Stimulated activated CD4-positive, alpha-beta T cell treated with anti-CD3 and anti-CD28 coated beads, Interleukin-12 subunit alpha, Interleukin-12 subunit beta, amount 100 ng/mL, for 48 hours (primary cell): ENCODE measurements at regions not wholly inside any gene's neighbourhood (a gene's known extent, or its start where the extent isn't known, plus 50 kb on each side); places are given as distances from the start of the nearest gene placed in this dataset.

Source experiments
- DNase-seq, 3 donors: peaks; one replicate each; pipeline ENCODE4 v3.0.0-alpha.2; 2020; ENCODE audit warnings: low read depth in 2 of 3, low spot score in 1 of 3

DNA sequence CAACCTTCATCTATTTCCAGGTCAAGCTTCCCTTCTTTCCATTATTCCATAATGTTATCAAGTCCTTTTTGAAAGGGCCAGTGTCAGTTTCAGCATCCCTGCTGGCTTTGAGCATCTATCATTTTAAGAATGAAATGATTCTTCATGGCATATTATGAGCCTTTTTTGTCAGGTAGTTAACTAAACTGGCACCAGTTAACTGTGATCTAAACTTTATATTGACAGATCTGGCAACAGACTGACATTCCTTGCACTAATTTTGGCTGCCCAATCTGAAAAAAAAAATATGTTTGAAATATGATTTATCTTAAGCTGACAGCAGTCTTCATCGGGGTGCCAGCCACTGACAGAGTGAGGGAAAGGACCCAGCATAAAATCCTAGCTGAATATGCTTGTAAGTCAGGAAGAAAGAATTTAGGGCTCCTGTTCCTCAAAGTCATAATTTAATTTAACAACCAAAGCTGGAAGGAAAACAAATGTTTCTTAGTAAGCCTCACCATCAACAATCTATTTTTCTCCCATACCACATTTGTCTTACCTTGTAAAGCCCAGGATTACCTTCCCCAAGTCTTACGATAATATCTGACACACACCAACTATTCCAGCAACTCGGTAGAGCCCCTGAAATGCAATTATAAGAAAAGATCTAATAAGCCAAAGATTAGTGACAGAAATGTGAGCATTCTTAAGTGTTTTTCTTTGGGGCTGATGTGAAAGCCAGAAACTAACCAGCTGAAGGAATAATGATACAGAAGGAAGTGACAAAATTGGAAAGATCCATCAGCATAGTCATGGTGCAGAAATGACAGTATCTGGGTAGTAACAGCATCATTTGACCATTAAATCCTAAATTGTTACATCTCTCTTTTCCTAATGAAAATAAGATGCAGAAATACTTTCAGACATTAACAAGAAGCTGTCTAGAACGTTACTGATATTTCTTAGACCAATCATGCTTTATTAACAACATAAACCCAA is 228.1 kb downstream of the RBM43 start:
- no peak for DNase-seq

- DNase-seq = no peak
Measured at GRCh38 chr2:151032741-151033191, 228.9 kb downstream of the RBM43 start.

DNA sequence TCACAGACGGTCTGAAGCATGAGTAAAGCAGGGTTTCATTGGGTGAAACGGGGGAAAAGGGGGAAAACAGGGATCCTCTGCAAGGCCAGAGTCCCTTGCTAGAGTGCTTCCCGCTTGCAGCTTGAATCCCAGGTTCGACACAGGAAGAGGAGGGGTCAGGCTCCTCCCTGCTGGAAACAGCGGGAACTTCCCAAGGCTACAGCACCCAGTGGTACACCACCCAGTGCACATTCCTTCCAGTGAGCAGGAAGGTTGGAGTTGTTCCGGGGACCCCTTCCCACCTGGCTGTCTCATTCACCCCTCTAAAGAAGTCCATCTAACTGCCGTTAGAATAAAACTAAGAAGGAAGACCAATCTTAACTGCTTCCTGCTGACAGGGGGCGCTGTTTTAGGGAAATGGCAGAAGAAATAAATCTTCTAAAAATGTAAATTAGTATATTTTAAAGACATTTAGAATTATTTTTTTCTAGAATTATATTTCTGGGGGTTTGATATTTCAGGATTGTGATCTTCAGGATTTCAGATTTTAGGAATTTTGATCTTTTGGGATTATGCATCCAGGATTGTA is 230.9 kb downstream of the RBM43 start:
- DNase-seq = no peak

DNA sequence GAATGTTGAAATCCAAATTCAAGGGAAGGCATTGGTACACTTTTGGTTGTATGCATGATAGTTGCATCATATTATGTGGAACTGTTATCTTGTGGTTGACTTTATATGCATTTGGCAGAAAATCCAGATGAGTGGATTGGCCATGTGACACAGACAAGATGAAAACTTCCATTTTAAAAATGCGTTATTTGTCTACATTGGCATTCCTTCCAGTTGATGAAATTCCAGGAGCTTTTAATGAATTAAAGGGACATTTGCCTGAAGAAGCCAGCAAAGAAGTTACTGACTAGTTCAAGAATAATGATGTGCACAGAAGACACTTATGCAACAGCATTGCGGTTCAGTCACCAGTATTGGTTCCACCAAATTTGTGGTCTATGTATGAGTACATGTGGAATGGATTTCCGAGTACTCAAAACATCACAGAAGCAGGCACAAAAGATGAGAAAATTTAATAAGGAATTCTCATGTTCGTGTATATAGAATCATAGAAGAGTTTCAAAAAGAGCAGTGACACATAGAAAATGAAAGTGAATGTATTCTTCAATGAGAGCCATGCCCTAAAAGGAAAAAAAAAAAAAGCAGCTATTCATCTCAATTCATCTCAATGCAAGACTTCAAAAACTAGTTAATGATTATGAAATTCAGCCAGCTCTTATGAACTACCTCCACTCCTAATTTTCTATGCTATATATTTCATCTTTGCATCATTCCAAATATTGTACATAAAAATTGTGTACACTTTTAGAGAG is 232.1 kb downstream of the RBM43 start:
- DNase-seq = no peak

GRCh38 chr2:151028691-151029176 is 232.9 kb downstream of the RBM43 start:
- no peak for DNase-seq

DNA sequence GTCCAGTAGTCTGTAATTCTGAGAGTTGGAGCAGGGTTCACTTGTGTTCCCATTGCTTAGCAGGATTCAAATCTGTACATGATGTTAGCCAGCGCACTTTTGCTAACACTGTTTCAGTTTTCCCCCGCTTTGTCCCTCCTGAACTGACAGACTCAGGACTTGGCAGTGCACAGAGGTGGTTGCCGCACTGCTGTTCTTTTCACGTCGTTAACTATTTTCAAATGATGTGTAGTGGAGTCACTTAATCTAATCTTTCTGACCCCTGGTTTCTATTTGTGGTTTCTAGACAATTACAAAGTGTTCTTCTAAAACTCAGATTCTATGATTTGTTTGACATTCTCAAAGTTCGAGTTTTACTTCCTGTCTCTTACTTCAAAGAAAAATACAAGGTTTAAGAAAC is 234.5 kb downstream of the RBM43 start:
- DNase-seq = no peak

GRCh38 chr2:151025816-151026215 is 235.8 kb downstream of the RBM43 start:
- DNase-seq = no peak

DNA sequence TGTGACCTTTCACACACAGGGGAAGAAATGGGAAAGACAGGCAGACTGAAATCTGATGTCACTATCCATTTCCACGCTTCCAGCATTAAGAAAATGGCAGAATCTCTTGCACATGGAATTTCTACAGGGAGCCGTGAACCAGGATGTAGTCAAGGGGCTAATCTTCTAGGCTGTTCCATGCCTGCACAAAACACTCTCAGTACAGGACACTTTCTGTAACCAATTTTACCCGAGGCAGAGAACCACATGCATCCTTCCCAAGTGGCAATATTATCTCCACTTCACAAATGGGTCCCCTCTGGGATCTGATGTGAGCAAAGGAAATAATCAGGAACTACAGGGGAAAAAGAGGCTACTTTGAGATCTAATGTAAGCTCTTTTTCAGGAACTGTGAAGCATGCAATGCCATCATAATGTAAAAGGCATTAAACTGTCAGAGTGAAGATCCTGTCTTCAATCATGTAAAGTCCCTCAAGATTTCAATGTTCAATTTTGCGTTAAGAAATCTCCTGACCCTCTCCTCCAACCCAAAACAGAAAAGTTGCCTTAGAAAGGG is 236.9 kb downstream of the RBM43 start:
- DNase-seq = no peak

GRCh38 chr2:151021747-151022452 is 239.8 kb downstream of the RBM43 start:
- no peak for DNase-seq

GRCh38 chr2:151020411-151020810 is 241.3 kb downstream of the RBM43 start:
- no peak for DNase-seq

DNA sequence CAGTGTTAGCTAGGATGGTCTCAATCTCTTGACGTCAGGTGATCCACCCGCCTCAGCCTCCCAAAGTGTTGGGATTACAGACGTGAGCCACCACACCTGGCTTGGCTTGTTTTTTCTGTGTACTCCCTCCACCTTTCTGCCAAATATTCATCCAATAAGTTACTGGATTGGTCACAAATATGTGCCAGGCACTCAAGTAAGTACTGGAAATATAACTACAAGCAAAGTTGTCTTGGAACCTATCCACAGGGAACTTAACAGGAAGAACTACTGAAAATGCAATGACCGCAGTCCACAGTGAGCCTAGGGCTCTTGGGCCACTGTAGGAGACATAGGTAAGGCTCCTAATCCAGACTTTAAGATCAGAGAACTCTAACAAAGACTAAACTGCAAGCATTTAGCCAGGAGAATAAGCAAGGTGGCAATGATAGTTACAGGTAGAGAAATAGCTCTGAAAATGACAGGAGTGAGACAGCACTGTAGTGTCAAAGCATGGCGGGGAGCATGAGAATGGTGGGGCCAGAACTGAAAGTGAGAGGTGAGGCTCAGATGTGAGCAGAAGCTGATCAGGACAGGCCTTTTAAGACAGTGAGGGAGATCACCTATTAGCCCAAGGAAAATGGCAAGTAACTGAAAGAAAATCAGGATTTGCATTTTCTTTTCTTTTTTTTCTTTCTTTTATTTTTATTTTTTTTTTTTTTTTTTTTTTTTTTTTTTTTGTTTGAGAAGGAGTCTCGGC is 252.1 kb downstream of the RBM43 start:
- no peak for DNase-seq

DNA sequence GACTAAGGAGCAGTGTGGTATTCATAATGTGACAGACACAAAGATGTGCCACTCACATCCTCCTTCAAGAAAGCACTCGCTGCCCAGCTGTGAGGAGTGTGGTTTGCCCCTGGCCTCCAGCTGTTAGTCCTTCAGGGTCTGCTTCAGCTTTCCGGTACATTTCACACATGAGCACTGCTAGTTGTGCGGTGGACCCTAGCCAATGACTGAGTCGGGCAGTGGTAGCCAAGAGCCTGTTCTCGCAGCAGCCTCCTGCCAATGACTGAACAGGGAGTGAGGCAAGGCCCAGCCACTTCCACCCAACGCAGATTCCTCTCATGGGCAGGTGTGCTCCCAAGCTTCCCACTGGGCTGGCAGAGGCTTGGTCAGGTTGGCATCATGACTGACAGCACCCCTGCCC is 254.3 kb downstream of the RBM43 start:
- no peak for DNase-seq

DNA sequence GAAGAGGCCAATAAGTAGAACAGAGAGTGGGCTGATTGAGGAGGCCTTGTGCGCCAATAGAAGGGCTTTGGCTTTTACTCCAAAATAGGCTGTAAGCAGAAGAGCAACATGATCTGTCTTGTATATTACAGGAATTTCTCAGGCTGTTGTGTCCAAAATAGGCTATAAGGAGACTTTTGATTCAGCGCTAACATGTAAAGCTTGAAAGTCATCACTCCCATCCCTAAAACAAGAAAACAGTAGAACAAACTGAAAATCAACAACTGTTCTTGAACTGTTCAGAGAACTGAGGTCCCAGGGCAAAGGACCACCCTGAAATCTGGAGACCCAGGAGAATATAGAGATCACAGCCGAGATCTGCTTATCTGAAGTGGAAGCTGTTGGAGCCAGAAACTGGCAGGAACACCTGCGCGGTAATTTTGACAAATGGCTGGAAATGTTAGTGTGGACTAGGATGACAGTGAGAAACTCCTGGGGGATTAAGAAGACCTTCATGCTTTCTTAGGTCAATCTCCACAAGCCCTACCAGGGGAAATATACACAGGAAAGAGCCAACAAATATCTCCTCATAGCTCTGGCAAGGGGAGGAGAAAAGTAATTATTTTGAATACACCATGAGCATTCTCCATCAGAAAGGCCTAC is 258.6 kb downstream of the RBM43 start:
- no peak for DNase-seq

DNA sequence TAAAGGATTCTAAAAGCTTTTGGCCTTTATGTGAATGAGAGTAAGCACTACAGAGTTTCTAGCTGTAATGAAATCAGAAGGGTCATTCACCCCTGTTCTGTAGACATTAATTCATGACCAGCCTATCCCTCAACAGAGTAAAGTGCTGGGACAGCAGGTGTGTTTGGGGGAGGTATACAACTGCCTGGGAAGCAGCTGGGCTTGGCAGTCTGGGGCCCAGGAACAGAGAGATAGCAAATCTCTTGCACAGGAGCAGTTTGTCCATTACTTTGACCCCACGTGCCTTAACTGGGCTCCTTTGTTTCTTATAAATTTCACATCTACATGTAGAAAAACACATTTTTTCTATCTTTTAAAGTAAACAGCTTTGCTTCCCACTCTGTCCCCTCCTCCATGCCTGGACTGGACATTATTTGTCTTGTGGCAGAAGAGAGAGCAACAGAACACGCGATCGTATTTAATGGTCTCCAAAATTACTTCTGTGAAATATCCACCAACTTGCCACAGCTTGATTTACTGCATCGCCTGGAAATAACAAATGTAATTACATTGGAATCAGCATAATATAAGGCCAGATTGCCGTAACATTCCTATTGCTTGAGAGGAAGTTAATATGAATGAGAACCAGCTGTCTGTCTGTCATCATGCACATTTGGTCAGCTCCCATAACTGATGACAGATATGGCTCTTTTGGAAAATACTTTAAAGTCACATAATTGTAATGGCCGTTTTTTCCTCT is 263.8 kb downstream of the RBM43 start:
- no peak for DNase-seq

GRCh38 chr2:150997066-150997465 is 264.6 kb downstream of the RBM43 start:
- DNase-seq = no peak

DNA sequence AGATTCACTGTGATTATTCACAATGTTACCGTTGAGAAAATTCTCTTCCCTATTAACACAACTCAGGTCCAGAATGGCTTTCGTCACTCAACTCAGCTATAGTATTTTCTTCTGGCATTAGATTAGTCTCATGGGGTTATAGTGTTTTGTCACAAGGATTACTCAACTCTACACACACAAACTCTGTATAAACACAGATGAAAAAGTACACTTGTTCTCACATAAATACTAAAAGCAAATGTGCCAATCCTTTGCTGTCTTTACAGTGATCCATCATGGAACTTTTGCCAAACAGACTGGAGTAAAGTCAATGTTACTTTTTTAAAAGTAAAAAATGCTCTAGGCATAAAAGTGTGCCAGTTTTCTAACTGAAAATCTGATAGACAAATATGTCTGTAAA is 267.6 kb downstream of the RBM43 start:
- no peak for DNase-seq

- no peak for DNase-seq
Measured at GRCh38 chr2:150989969-150990368, 271.7 kb downstream of the RBM43 start.

DNA sequence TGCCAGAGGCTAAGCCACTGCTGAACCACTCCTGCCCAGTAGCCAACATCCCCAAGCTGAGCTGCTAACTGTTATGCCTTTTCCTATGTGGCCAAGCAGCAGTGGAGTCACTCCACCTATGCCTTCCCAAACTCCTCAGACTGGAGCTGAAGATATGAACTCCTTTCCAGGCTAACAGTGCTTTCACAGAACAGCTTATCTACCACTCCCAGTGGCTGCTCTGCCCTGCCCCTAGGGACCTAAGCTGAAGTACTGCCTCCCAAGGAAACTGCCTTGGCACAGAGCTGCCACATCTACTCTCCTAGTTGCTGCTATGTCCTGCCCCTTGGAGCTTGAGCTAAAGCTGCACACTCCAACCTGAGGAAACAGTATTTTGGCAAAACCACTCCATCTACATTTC is 275.9 kb downstream of the RBM43 start:
- DNase-seq = no peak
